Mucosa of descending colon (tissue), 3 donors: ENCODE measurements at regions not wholly inside any gene's neighbourhood (a gene's known extent, or its start where the extent isn't known, plus 50 kb on each side); places are given as distances from the start of the nearest gene placed in this dataset.

Experiments used
- ATAC-seq: fragments of 200-7000 bp; cut with Tn5 transposase; one replicate; pipeline ENCODE4 v1.9.1; 2020; ENCODE audit warnings: mild to moderate bottlenecking, moderate library complexity
- DNase-seq, 3 donors: peaks; one replicate each; pipeline ENCODE4 v3.0.0-alpha.2; 2020
- H3K36me3 ChIP-seq: fragments of 200-600 bp; one replicate; pipeline ENCODE4 v1.8.0; 2021; ENCODE audit warnings: low read depth, mild to moderate bottlenecking
- H3K4me1 ChIP-seq: fragments of 200-600 bp; one replicate; pipeline ENCODE4 v1.8.0; 2021; ENCODE audit warnings: low read depth, mild to moderate bottlenecking
- H3K4me3 ChIP-seq: fragments of 200-600 bp; one replicate; pipeline ENCODE4 v1.8.0; 2021; ENCODE audit warnings: mild to moderate bottlenecking
- H3K9me3 ChIP-seq: fragments of 200-600 bp; one replicate; pipeline ENCODE4 v1.8.0; 2021; ENCODE audit warnings: mild to moderate bottlenecking
- intact Hi-C, 2 donors: fragments of 100-400 bp; cut with DNase I in 1 of 2; cut with micrococcal nuclease in 1 of 2; formaldehyde crosslinking; loops; one replicate each; pipeline versions ENCODE4 v1.11.0 to v1.11.1; 2022; cut with DNase I, micrococcal nuclease
- TF ChIP-seq, protein P1 (sequence below): fragments of 200-600 bp; IDR thresholded peaks from one replicate; pipeline ENCODE4 v1.8.0; 2022; ENCODE audit warnings: antibody characterized with exemption, mild to moderate bottlenecking
- donor health status: DM: no; HTN: no; CAD: no; lungs with moderate emphysema.
- donor health status: DM: no; HTN: no; CAD: no.
- donor health status: DM: no; HTN: yes; CAD: no.

DNA sequence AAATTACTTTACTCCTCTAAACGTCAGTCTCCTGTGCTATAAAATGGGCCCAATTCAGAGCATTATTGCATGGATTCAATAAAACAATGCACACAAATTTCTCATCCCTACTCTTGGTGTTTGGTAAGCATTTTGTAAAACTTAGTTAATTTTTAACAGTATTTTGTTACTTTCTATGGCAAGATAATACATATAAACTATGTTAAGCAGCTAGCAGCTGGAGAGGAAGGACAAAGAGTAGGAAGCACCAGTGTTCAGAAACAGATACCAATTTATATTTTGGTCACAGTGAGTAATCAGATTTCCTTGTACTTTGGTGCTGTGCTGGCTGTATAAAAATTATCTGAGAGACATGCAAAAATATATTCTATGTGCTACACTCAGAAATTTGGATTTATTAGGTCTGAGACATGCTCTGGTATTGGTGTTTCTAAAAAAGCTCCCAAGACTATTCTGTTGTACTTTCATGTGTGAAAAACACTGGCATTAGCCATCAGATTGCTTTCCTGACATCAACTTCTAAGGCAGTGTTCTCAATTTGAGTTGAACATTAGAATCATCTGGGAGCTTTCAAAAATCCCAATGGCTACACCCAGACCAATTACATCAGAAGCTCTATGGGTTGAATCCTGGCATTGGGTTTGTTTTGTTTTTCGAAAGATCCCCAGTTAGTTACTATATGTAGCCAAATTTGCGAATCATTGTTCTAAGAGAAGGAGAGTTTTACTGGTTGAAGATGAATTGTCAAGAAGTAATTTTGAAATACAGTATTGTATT is 100.3 kb upstream of the C1orf87 start:
- TF ChIP-seq, protein P1, sequence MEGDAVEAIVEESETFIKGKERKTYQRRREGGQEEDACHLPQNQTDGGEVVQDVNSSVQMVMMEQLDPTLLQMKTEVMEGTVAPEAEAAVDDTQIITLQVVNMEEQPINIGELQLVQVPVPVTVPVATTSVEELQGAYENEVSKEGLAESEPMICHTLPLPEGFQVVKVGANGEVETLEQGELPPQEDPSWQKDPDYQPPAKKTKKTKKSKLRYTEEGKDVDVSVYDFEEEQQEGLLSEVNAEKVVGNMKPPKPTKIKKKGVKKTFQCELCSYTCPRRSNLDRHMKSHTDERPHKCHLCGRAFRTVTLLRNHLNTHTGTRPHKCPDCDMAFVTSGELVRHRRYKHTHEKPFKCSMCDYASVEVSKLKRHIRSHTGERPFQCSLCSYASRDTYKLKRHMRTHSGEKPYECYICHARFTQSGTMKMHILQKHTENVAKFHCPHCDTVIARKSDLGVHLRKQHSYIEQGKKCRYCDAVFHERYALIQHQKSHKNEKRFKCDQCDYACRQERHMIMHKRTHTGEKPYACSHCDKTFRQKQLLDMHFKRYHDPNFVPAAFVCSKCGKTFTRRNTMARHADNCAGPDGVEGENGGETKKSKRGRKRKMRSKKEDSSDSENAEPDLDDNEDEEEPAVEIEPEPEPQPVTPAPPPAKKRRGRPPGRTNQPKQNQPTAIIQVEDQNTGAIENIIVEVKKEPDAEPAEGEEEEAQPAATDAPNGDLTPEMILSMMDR: no peak
- H3K36me3 ChIP-seq: no peaks in the 10 kb centered on the region
- intact Hi-C loops: no loop called here
- H3K4me3 ChIP-seq: no peak overlapping the region
- ATAC-seq (peak; percentile 61), DNase-seq (no peak)
- H3K9me3 ChIP-seq: no peaks in the 10 kb centered on the region
- peaks cover 6% of the 10 kb centered on the region for H3K4me1 ChIP-seq

GRCh38 chr1:60173006-60173405 is 99.4 kb upstream of the C1orf87 start:
- H3K36me3 ChIP-seq: no peaks in the 10 kb centered on the region

DNA sequence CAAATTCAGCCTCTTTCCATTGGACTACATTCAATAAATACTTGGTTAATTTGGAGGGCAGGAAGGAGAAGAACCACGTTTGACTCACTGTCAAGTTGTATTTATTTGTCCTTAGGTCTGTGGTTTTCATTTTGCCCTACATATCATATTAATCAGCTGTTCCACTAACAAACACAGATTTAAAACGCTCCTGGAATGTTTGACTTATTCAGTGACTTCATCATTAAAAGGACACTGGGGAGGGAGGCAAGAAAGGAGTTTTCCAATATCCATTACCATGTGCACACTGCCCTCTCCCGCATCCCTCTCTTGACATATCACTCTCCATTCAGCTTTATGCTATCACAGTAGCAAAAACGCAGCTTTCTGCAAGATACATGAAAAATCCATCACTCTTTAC is 98.2 kb upstream of the C1orf87 start:
- DNase-seq: no peak
- TF ChIP-seq, protein P1: no peak
- Histone ChIP-seq H3K36me3 (no peaks in the 10 kb centered on the region), H3K9me3 (no peaks in the 10 kb centered on the region), H3K4me3 (no peak overlapping the region), H3K4me1 (peaks cover 6% of the 10 kb centered on the region)
- ATAC-seq: no peak
- intact Hi-C loops: no loop called here

More at GRCh38 chr1:60173006-60173405, 99.4 kb upstream of the C1orf87 start:
- DNase-seq (no peak), ATAC-seq (no peak)
- intact Hi-C loops: no loop called here
- no peaks in the 10 kb centered on the region for H3K9me3 ChIP-seq
- H3K4me3 ChIP-seq: no peak overlapping the region
- peaks cover 6% of the 10 kb centered on the region for H3K4me1 ChIP-seq
- TF ChIP-seq, protein P1: no peak

DNA sequence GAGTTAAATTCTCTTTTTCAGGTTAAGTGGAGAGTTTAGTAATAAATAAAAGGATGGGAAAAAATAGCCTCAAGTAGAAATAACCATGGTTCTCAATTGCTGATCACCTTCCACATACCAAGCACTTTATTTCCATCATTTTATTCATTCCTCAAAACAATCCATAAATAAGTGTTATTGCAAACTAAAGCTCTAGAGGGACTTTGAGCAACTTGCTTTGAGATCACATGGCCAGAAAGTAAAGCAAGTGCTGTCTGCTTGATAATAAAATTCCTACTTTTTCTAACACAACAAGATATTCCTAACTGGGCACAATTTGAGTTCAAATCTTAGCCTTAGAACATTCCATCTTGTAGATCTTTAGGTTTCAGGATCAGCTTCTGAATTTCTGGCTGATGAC is 97.1 kb upstream of the C1orf87 start:
- peaks cover 6% of the 10 kb centered on the region for H3K4me1 ChIP-seq
- H3K4me3 ChIP-seq: no peak overlapping the region
- ATAC-seq (no peak), DNase-seq (no peak)
- TF ChIP-seq, protein P1: no peak
- intact Hi-C loops: no loop called here
- H3K9me3 ChIP-seq: no peaks in the 10 kb centered on the region
- H3K36me3 ChIP-seq: no peaks in the 10 kb centered on the region

GRCh38 chr1:60169206-60169605 is 95.6 kb upstream of the C1orf87 start:
- H3K36me3 ChIP-seq: no peaks in the 10 kb centered on the region
- no peaks in the 10 kb centered on the region for H3K9me3 ChIP-seq
- H3K4me3 ChIP-seq: no peak overlapping the region
- TF ChIP-seq, protein P1: no peak
- intact Hi-C loops: no loop called here
- ATAC-seq (no peak), DNase-seq (no peak)
- H3K4me1 ChIP-seq: peaks cover 3% of the 10 kb centered on the region
